OCI-LY3 (cell line): ENCODE measurements at regions not wholly inside any gene's neighbourhood (a gene's known extent, or its start where the extent isn't known, plus 50 kb on each side); places are given as distances from the start of the nearest gene placed in this dataset.

Experiments
- EZH2phosphoT487 ChIP-seq: fragments of 200-600 bp; shearing (Covaris generic); IDR thresholded peaks from 2 replicates; pipeline ENCODE4 v1.6.1; 2018; ENCODE audit warnings: antibody characterized with exemption, mixed run types, low read depth
- TF ChIP-seq, protein P1 (sequence below): fragments of 200-600, 300-600 bp; sonication (generic); IDR thresholded peaks from 2 replicates; pipeline ENCODE4 v1.5.1; 2014; ENCODE audit warnings: antibody characterized with exemption, low read length, low read depth

DNA sequence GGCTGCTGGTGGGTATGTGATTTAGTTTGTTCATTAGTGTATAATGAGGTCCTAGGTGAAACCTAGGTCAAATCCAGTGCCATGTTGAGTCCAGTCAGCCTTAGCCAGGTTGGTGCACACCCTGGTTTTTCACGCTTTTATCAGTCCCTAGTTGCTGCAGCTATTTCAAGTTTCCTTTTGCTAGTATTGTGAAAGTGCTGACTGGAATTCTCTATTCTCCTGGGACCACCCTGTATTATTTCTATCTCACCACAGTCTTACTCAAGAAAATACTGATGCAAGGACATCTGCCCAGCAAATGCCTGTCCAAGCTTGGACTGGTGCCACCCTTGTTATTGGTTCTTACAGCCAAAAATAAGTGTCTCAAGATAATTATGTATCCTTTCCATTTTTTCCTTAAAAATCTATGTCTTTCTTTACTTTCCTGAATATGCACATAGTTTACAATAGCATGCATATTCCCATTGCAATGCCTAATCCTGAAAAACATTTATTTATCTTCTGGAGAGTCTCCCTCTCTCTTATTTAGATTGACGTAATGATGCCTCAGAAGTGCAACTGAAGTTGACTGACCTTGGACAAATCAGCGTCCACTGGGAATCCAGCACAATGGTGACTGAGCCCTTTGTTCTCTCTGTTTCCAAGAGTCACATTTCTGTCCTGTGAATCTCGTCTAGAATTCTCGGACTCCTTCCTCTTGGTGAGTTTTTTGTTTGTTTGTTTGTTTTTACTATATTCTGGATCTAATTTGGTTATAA is 1075.0 kb downstream of the CDH9 start:
- TF ChIP-seq, protein P1, sequence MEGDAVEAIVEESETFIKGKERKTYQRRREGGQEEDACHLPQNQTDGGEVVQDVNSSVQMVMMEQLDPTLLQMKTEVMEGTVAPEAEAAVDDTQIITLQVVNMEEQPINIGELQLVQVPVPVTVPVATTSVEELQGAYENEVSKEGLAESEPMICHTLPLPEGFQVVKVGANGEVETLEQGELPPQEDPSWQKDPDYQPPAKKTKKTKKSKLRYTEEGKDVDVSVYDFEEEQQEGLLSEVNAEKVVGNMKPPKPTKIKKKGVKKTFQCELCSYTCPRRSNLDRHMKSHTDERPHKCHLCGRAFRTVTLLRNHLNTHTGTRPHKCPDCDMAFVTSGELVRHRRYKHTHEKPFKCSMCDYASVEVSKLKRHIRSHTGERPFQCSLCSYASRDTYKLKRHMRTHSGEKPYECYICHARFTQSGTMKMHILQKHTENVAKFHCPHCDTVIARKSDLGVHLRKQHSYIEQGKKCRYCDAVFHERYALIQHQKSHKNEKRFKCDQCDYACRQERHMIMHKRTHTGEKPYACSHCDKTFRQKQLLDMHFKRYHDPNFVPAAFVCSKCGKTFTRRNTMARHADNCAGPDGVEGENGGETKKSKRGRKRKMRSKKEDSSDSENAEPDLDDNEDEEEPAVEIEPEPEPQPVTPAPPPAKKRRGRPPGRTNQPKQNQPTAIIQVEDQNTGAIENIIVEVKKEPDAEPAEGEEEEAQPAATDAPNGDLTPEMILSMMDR, result no peak
- no peak for TF ChIP-seq EZH2phosphoT487
